Upper lobe of left lung (tissue), 4 donors: ENCODE measurements at regions not wholly inside any gene's neighbourhood (a gene's known extent, or its start where the extent isn't known, plus 50 kb on each side); places are given as distances from the start of the nearest gene placed in this dataset.

ENCODE experiments used
- CTCF ChIP-seq, 6 experiments: fragments of 450-650 bp in 4 of 6; fragments of 200-600 bp in 2 of 6; sonication (generic) in 2 of 6; IDR thresholded peaks; one replicate each; pipeline ENCODE4 v1.5.1; 2016 to 2019; ENCODE audit warnings: antibody characterized with exemption in 6 of 6
- EP300 ChIP-seq, 4 donors: sonication (generic); formaldehyde crosslinking; IDR thresholded peaks; one replicate each; pipeline ENCODE4 v1.5.1; 2017; ENCODE audit warnings: antibody characterized with exemption in 4 of 4, control low read depth in 2 of 4
- POLR2A ChIP-seq, 4 donors: fragments of 450-650 bp; IDR thresholded peaks; one replicate each; pipeline ENCODE4 v1.5.1; 2016 to 2017; ENCODE audit warnings: antibody characterized with exemption in 4 of 4, mild to moderate bottlenecking in 2 of 4
- POLR2AphosphoS5 ChIP-seq, 2 donors: sonication (generic); formaldehyde crosslinking; IDR thresholded peaks; one replicate each; pipeline ENCODE4 v1.5.1; 2017; ENCODE audit warnings: antibody characterized with exemption in 2 of 2

DNA sequence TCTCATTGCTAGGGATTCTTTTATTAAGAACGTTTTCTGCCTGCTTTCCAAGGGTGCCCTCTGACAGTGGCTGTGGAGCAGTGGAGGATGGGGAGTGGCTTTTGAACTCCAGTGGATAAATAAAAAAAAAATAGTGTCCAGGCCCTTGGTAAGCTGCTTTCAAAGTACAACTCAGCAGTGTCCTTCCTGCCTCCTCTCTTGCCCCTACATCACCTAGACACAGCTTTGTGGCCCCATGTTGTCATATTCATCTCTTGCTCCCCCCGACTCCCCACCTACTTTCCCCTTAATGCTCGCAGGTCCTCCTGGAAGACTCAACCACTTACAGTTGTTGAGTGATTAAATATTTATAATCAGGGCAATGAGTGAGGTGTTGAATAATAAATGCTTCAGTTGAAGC is 880.9 kb downstream of the BCL11B start:
- TF ChIP-seq CTCF (IDR thresholded peaks at IDR 0.05) (no peak), POLR2AphosphoS5 (IDR thresholded peaks at IDR 0.05) (no peak), EP300 (IDR thresholded peaks at IDR 0.05) (no peak), POLR2A (IDR thresholded peaks at IDR 0.05) (no peak)
